Mesenchymal stem cell (in vitro differentiated cells and primary cell): ENCODE measurements at regions not wholly inside any gene's neighbourhood (a gene's known extent, or its start where the extent isn't known, plus 50 kb on each side); places are given as distances from the start of the nearest gene placed in this dataset.
"Not testable (repeated sequence)": the region's sequence is repeated elsewhere in the genome, so short reads cannot be mapped to it uniquely, and the experiment has no call there.

Source experiments
- DNase-seq: peaks from one replicate; pipeline ENCODE4 v3.0.0-alpha.2; 2013
- H2AFZ ChIP-seq: one replicate; pipeline ENCODE4 v1.6.1; 2013; ENCODE audit warnings: low read depth, mild to moderate bottlenecking, control low read depth, inconsistent platforms, low read length, moderate library complexity
- H2AK5ac ChIP-seq: 2 replicates; pipeline ENCODE4 v1.6.1; 2013; ENCODE audit warnings: low read length, moderate library complexity, mild to moderate bottlenecking, inconsistent platforms; ENCODE audit not compliant: severe bottlenecking
- H2BK120ac ChIP-seq: one replicate; pipeline ENCODE4 v1.6.1; 2013; ENCODE audit warnings: low read depth, mild to moderate bottlenecking, inconsistent platforms, low read length, moderate library complexity
- H2BK12ac ChIP-seq, 2 experiments: one replicate each; pipeline ENCODE4 v1.6.1; 2013; ENCODE audit warnings: inconsistent platforms in 2 of 2, low read length in 2 of 2, mild to moderate bottlenecking in 2 of 2, moderate library complexity in 2 of 2, control low read depth in 1 of 2
- H2BK15ac ChIP-seq: one replicate; pipeline ENCODE4 v1.6.1; 2013; ENCODE audit warnings: mild to moderate bottlenecking, low read depth, inconsistent platforms; ENCODE audit not compliant: poor library complexity, severe bottlenecking
- H2BK5ac ChIP-seq: 2 replicates; pipeline ENCODE4 v1.6.1; 2013; ENCODE audit warnings: low read depth, mild to moderate bottlenecking, low read length, control low read depth, inconsistent platforms; ENCODE audit not compliant: poor library complexity, severe bottlenecking
- H3K14ac ChIP-seq, 2 experiments: one replicate each; pipeline ENCODE4 v1.6.1; 2013; ENCODE audit warnings: inconsistent platforms in 2 of 2, low read length in 2 of 2, control low read depth in 1 of 2, mild to moderate bottlenecking in 1 of 2, moderate library complexity in 1 of 2
- H3K18ac ChIP-seq, 2 experiments: one replicate each; pipeline ENCODE4 v1.6.1; 2013; ENCODE audit warnings: inconsistent platforms in 2 of 2, low read length in 2 of 2, control low read depth in 1 of 2, low read depth in 1 of 2, mild to moderate bottlenecking in 1 of 2
- H3K23ac ChIP-seq, 2 experiments: one replicate each; pipeline ENCODE4 v1.6.1; 2013; ENCODE audit warnings: inconsistent platforms in 2 of 2, low read length in 2 of 2, mild to moderate bottlenecking in 2 of 2, moderate library complexity in 2 of 2, control low read depth in 1 of 2
- H3K27ac ChIP-seq: 2 replicates; pipeline ENCODE4 v1.5.1; 2013; ENCODE audit warnings: mild to moderate bottlenecking, moderate library complexity, low read length, control low read depth, inconsistent platforms; ENCODE audit not compliant: poor library complexity, severe bottlenecking
- H3K27me3 ChIP-seq, 2 experiments: 2 replicates each; pipeline versions ENCODE4 v1.6.1 to v1.7.0; 2013; ENCODE audit warnings: low read length in 2 of 2, mild to moderate bottlenecking in 2 of 2, moderate library complexity in 2 of 2, control low read depth in 1 of 2, inconsistent platforms in 1 of 2; ENCODE audit not compliant: control insufficient read depth in 1 of 2, insufficient read depth in 1 of 2
- H3K36me3 ChIP-seq, 2 experiments: 2 replicates each; pipeline versions ENCODE4 v1.6.1 to v1.7.0; 2013; ENCODE audit warnings: low read length in 2 of 2, control low read depth in 1 of 2, inconsistent platforms in 1 of 2, low read depth in 1 of 2, mild to moderate bottlenecking in 1 of 2; ENCODE audit not compliant: insufficient read depth in 2 of 2, control insufficient read depth in 1 of 2
- H3K4ac ChIP-seq, 2 experiments: one replicate each; pipeline ENCODE4 v1.6.1; 2013; ENCODE audit warnings: inconsistent platforms in 2 of 2, low read length in 2 of 2, mild to moderate bottlenecking in 2 of 2, moderate library complexity in 2 of 2, control low read depth in 1 of 2, low read depth in 1 of 2
- H3K4me1 ChIP-seq: 2 replicates; pipeline ENCODE4 v1.6.1; 2013; ENCODE audit warnings: low read depth, low read length, control low read depth; ENCODE audit not compliant: control insufficient read depth, insufficient read depth
- H3K4me2 ChIP-seq: 2 replicates; pipeline ENCODE4 v1.6.1; 2013; ENCODE audit warnings: low read length, mild to moderate bottlenecking, inconsistent platforms; ENCODE audit not compliant: poor library complexity, severe bottlenecking
- H3K4me3 ChIP-seq, 2 experiments: 2 replicates each; pipeline versions ENCODE4 v1.5.1 to v1.7.0; 2013; ENCODE audit warnings: low read length in 2 of 2, mild to moderate bottlenecking in 2 of 2, control low read depth in 1 of 2, low read depth in 1 of 2; ENCODE audit not compliant: insufficient read depth in 1 of 2
- H3K79me1 ChIP-seq: replicated peaks from 2 replicates; pipeline ENCODE4 v1.6.1; 2013; ENCODE audit warnings: mild to moderate bottlenecking, control low read depth, low read length, inconsistent platforms; ENCODE audit not compliant: poor library complexity, severe bottlenecking
- H3K9ac ChIP-seq: 2 replicates; pipeline ENCODE4 v1.7.0; 2013; ENCODE audit warnings: mild to moderate bottlenecking, low read length, moderate library complexity
- H3K9me3 ChIP-seq: 2 replicates; pipeline ENCODE4 v1.7.0; 2013; ENCODE audit warnings: mild to moderate bottlenecking, low read length; ENCODE audit not compliant: control insufficient read depth
- H4K8ac ChIP-seq: one replicate; pipeline ENCODE4 v1.6.1; 2013; ENCODE audit warnings: inconsistent platforms, mild to moderate bottlenecking, low read length, moderate library complexity
- H4K91ac ChIP-seq: one replicate; pipeline ENCODE4 v1.6.1; 2013; ENCODE audit warnings: mild to moderate bottlenecking, low read length, inconsistent platforms
- WGBS: methylation state at CpG from one replicate; pipeline ENCODE4 v1.1.7; 2013; ENCODE audit warnings: mixed read lengths; 5-methylcytosine and 5-hydroxymethylcytosine counted together

DNA sequence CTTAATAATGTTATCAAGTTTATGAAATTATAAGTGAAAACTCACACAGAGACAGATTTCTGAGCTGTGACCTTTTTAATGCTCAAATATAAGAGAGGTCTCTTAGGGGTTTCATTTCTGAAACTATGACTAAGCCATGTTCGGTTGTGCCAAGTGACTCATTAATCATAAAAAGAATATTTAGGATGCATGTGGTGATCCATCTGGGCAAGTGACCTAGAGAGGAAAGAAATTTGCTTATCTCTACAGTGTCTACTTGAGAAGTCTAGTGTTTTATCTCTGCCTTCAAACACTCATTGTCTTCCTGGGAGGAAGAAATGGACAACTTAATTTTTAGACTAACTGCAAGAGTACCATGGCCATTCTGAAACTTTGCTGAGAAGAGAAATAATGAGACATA, 545.3 kb upstream of the GRID2 start:
- no peak overlapping the region for H2AK5ac ChIP-seq
- H3K4me3 ChIP-seq = no peak overlapping the region
- H2BK15ac ChIP-seq = no peak overlapping the region
- H3K9ac ChIP-seq = no peak overlapping the region
- no peaks in the 10 kb centered on the region for H3K4me1 ChIP-seq
- H2AFZ ChIP-seq = no peak overlapping the region
- no peak overlapping the region for H3K18ac ChIP-seq
- no peaks in the 10 kb centered on the region for H3K36me3 ChIP-seq
- 67% methylated on average over 1 of the region's 1 CpG for WGBS
- no peaks in the 10 kb centered on the region for H3K79me1 ChIP-seq
- no peak overlapping the region for H4K91ac ChIP-seq
- no peak overlapping the region for H3K4me2 ChIP-seq
- H3K9me3 ChIP-seq = no peaks in the 10 kb centered on the region
- peak; percentile 3 for DNase-seq
- H3K4ac ChIP-seq = no peak overlapping the region
- no peak overlapping the region for H3K27ac ChIP-seq
- H2BK5ac ChIP-seq = no peak overlapping the region
- no peak overlapping the region for H2BK120ac ChIP-seq
- H3K14ac ChIP-seq = no peak overlapping the region
- H2BK12ac ChIP-seq = no peak overlapping the region
- H3K27me3 ChIP-seq = no peaks in the 10 kb centered on the region
- H3K23ac ChIP-seq = no peak overlapping the region
- H4K8ac ChIP-seq = no peak overlapping the region

- H2AFZ ChIP-seq = no peak overlapping the region
- no peak overlapping the region for H2AK5ac ChIP-seq
- H2BK120ac ChIP-seq = no peak overlapping the region
- no peak overlapping the region for H3K9ac ChIP-seq
- no peak overlapping the region for H3K4me3 ChIP-seq
- H2BK5ac ChIP-seq = no peak overlapping the region
- H4K8ac ChIP-seq = no peak overlapping the region
- H3K9me3 ChIP-seq = no peaks in the 10 kb centered on the region
- H3K18ac ChIP-seq = no peak overlapping the region
- WGBS = no CpG with 5 or more reads among the region's 1 CpG
- no peak overlapping the region for H3K4me2 ChIP-seq
- no peak overlapping the region for H3K27ac ChIP-seq
- no peak for DNase-seq
- H3K4me1 ChIP-seq = no peaks in the 10 kb centered on the region
- no peaks in the 10 kb centered on the region for H3K36me3 ChIP-seq
- no peak overlapping the region for H3K23ac ChIP-seq
- H3K14ac ChIP-seq = no peak overlapping the region
- H3K4ac ChIP-seq = no peak overlapping the region
- H2BK12ac ChIP-seq = no peak overlapping the region
- no peaks in the 10 kb centered on the region for H3K79me1 ChIP-seq
- H4K91ac ChIP-seq = no peak overlapping the region
- H2BK15ac ChIP-seq = no peak overlapping the region
- H3K27me3 ChIP-seq = no peaks in the 10 kb centered on the region
These were observed 539.7 kb upstream of the GRID2 start for GRCh38 chr4:91764085-91764484.

DNA sequence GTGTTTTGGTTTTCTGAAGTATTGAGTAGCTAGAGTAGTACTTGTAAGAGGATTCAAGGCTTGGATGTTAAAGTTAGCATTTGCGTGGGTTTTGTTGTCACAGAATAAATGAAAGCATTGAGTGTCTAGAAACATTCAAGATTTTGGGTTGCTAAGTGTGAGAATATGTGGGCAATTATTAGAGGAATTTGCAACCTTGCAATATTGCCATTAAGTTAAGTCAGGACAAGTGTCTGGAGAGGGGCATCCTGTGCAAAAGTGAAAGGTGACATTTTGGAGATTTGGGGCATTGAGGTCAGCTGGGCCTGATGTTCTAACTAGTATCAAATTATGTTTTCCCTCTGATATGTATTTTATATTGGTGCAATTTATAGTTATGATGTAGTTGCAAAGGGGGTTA, 533.9 kb upstream of the GRID2 start:
- H3K18ac ChIP-seq = no peak overlapping the region
- 94% methylated on average over 1 of the region's 1 CpG for WGBS
- no peak overlapping the region for H2AK5ac ChIP-seq
- DNase-seq = no peak
- no peak overlapping the region for H3K14ac ChIP-seq
- no peak overlapping the region for H4K8ac ChIP-seq
- no peaks in the 10 kb centered on the region for H3K27me3 ChIP-seq
- H3K23ac ChIP-seq = no peak overlapping the region
- no peaks in the 10 kb centered on the region for H3K36me3 ChIP-seq
- H4K91ac ChIP-seq = no peak overlapping the region
- no peak overlapping the region for H3K9ac ChIP-seq
- no peak overlapping the region for H2BK120ac ChIP-seq
- H3K27ac ChIP-seq = no peak overlapping the region
- H3K4ac ChIP-seq = no peak overlapping the region
- peaks cover 16% of the 10 kb centered on the region for H3K9me3 ChIP-seq
- H3K4me2 ChIP-seq = no peak overlapping the region
- H2BK5ac ChIP-seq = no peak overlapping the region
- H2AFZ ChIP-seq = no peak overlapping the region
- H3K4me3 ChIP-seq = no peak overlapping the region
- no peaks in the 10 kb centered on the region for H3K79me1 ChIP-seq
- H2BK12ac ChIP-seq = no peak overlapping the region
- no peak overlapping the region for H2BK15ac ChIP-seq
- no peaks in the 10 kb centered on the region for H3K4me1 ChIP-seq

- not testable (repeated sequence) for H3K23ac ChIP-seq, H3K14ac ChIP-seq, H3K9ac ChIP-seq, H3K79me1 ChIP-seq, H3K4me1 ChIP-seq, H4K91ac ChIP-seq, H4K8ac ChIP-seq, H3K27me3 ChIP-seq, H3K18ac ChIP-seq, H3K27ac ChIP-seq, H3K36me3 ChIP-seq, H2AK5ac ChIP-seq, H2BK120ac ChIP-seq, H2BK12ac ChIP-seq, DNase-seq, H2BK15ac ChIP-seq, H2BK5ac ChIP-seq, H3K4me2 ChIP-seq, H3K4ac ChIP-seq, H2AFZ ChIP-seq
- WGBS = 4% methylated on average over 21 of the region's 28 CpGs
- peaks cover 18% of the 10 kb centered on the region for H3K9me3 ChIP-seq
- H3K4me3 ChIP-seq = peak overlapping the region in 1 of 2 experiments; percentile 52
These were observed 512.1 kb upstream of the GRID2 start for GRCh38 chr4:91791631-91792030.
